ENCODE measurements at regions not wholly inside any gene's neighbourhood (a gene's known extent, or its start where the extent isn't known, plus 50 kb on each side); places are given as distances from the start of the nearest gene placed in this dataset.

DNA sequence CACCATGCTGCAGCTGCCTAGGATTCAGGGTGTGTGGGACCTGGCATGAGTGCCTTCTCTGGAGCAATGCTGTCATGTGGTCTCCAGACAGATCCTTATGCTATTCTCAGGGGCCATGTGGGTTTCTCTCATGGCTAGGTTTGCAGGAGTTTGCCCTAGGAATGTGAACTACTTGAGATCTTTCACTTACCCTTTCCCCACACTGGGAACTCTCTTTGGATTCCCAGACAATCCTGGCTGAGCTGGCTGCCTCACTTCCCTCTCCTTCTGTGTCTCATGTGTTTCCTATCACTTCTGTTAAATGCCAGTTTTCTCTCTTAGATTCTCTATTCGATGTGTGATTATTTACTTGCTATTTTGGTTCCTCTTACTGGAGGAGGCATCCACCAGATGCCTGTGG, 270.2 kb upstream of the RASA1 start:
- Histone ChIP-seq H3K27me3 (ENCODE audit: insufficient read depth, low read depth, low read length) (no peaks in the 10 kb centered on the region), H3K9me2 (ENCODE audit: insufficient read depth, low read length) (no peaks in the 10 kb centered on the region), H3K79me2 (replicated peaks; ENCODE audit: insufficient read depth, low read length) (no peaks in the 10 kb centered on the region), H3F3A (ENCODE audit: insufficient read depth, low read length, poor library complexity, severe bottlenecking) (no peaks in the 10 kb centered on the region), H3K36me3 (ENCODE audit: insufficient read depth, low read length) (no peaks in the 10 kb centered on the region), H3K9me3 (ENCODE audit: low read length) (no peaks in the 10 kb centered on the region), H3K4me2 (ENCODE audit: low read length) (no peak overlapping the region), H3K4me3 (ENCODE audit: low read length) (no peak overlapping the region), H3K27ac (ENCODE audit: low read length) (no peak overlapping the region), H4K20me1 (ENCODE audit: insufficient read depth) (no peaks in the 10 kb centered on the region), H2AFZ (ENCODE audit: low read depth, low read length) (no peak overlapping the region), H3K9ac (ENCODE audit: low read length) (no peak overlapping the region)
- TF ChIP-seq EP300 (conservative IDR thresholded peaks at IDR 0.05; ENCODE audit: poor library complexity, severe bottlenecking) (no peak), TAF1 (IDR thresholded peaks at IDR 0.05; ENCODE audit: low read depth) (no peak), MXI1 (conservative IDR thresholded peaks at IDR 0.05; ENCODE audit: poor library complexity, severe bottlenecking) (no peak), POLR2AphosphoS5 (IDR thresholded peaks at IDR 0.05) (no peak), RAD21 (conservative IDR thresholded peaks at IDR 0.05) (no peak), EZH2 (IDR thresholded peaks at IDR 0.05; ENCODE audit: borderline replicate concordance, insufficient read depth, low read length, poor library complexity, severe bottlenecking) (no peak), SMC3 (conservative IDR thresholded peaks at IDR 0.05; ENCODE audit: poor library complexity) (no peak)
- TF ChIP-seq, protein P1, sequence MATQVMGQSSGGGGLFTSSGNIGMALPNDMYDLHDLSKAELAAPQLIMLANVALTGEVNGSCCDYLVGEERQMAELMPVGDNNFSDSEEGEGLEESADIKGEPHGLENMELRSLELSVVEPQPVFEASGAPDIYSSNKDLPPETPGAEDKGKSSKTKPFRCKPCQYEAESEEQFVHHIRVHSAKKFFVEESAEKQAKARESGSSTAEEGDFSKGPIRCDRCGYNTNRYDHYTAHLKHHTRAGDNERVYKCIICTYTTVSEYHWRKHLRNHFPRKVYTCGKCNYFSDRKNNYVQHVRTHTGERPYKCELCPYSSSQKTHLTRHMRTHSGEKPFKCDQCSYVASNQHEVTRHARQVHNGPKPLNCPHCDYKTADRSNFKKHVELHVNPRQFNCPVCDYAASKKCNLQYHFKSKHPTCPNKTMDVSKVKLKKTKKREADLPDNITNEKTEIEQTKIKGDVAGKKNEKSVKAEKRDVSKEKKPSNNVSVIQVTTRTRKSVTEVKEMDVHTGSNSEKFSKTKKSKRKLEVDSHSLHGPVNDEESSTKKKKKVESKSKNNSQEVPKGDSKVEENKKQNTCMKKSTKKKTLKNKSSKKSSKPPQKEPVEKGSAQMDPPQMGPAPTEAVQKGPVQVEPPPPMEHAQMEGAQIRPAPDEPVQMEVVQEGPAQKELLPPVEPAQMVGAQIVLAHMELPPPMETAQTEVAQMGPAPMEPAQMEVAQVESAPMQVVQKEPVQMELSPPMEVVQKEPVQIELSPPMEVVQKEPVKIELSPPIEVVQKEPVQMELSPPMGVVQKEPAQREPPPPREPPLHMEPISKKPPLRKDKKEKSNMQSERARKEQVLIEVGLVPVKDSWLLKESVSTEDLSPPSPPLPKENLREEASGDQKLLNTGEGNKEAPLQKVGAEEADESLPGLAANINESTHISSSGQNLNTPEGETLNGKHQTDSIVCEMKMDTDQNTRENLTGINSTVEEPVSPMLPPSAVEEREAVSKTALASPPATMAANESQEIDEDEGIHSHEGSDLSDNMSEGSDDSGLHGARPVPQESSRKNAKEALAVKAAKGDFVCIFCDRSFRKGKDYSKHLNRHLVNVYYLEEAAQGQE (IDR thresholded peaks at IDR 0.05; ENCODE audit: borderline replicate concordance): no peak
- TF ChIP-seq, protein P2, sequence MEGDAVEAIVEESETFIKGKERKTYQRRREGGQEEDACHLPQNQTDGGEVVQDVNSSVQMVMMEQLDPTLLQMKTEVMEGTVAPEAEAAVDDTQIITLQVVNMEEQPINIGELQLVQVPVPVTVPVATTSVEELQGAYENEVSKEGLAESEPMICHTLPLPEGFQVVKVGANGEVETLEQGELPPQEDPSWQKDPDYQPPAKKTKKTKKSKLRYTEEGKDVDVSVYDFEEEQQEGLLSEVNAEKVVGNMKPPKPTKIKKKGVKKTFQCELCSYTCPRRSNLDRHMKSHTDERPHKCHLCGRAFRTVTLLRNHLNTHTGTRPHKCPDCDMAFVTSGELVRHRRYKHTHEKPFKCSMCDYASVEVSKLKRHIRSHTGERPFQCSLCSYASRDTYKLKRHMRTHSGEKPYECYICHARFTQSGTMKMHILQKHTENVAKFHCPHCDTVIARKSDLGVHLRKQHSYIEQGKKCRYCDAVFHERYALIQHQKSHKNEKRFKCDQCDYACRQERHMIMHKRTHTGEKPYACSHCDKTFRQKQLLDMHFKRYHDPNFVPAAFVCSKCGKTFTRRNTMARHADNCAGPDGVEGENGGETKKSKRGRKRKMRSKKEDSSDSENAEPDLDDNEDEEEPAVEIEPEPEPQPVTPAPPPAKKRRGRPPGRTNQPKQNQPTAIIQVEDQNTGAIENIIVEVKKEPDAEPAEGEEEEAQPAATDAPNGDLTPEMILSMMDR (IDR thresholded peaks at IDR 0.05; ENCODE audit: poor library complexity, severe bottlenecking): no peak

DNA sequence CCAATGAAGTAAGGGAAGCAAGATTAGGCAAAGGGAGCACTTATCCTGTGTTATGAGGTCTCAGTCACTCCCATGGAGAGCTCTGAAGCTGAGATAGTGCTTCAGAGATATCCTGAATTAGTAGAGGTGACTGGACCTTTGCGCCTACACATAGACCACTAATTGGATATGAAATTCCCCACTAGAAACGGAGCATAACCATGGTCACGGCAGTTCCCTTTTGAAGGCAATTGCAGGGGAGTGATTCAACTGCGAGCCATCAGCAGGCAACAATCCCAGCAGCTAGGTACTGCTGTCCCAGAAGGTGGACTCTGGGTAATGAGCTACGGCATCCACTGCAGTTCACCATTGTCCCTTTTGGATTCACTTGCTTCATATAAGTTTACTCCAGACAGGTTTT, 267.7 kb upstream of the RASA1 start:
- H4K20me1 ChIP-seq (ENCODE audit: insufficient read depth): no peaks in the 10 kb centered on the region
- no peaks in the 10 kb centered on the region for H3K79me2 ChIP-seq (replicated peaks; ENCODE audit: insufficient read depth, low read length)
- no peaks in the 10 kb centered on the region for H3F3A ChIP-seq (ENCODE audit: insufficient read depth, low read length, poor library complexity, severe bottlenecking)
- no peak overlapping the region for H3K4me2 ChIP-seq (ENCODE audit: low read length)
- H3K27me3 ChIP-seq (ENCODE audit: insufficient read depth, low read depth, low read length): no peaks in the 10 kb centered on the region
- no peaks in the 10 kb centered on the region for H3K9me2 ChIP-seq (ENCODE audit: insufficient read depth, low read length)
- H3K27ac ChIP-seq (ENCODE audit: low read length): no peak overlapping the region
- no peak overlapping the region for H3K9ac ChIP-seq (ENCODE audit: low read length)
- TF ChIP-seq, protein P2 (IDR thresholded peaks at IDR 0.05; ENCODE audit: poor library complexity, severe bottlenecking): no peak
- TF ChIP-seq SMC3 (conservative IDR thresholded peaks at IDR 0.05; ENCODE audit: poor library complexity): no peak
- TF ChIP-seq TAF1 (IDR thresholded peaks at IDR 0.05; ENCODE audit: low read depth): no peak
- TF ChIP-seq, protein P1 (IDR thresholded peaks at IDR 0.05; ENCODE audit: borderline replicate concordance): no peak
- no peak for TF ChIP-seq EZH2 (IDR thresholded peaks at IDR 0.05; ENCODE audit: borderline replicate concordance, insufficient read depth, low read length, poor library complexity, severe bottlenecking)
- no peak for TF ChIP-seq POLR2AphosphoS5 (IDR thresholded peaks at IDR 0.05)
- TF ChIP-seq MXI1 (conservative IDR thresholded peaks at IDR 0.05; ENCODE audit: poor library complexity, severe bottlenecking): no peak
- no peak for TF ChIP-seq EP300 (conservative IDR thresholded peaks at IDR 0.05; ENCODE audit: poor library complexity, severe bottlenecking)
- TF ChIP-seq RAD21 (conservative IDR thresholded peaks at IDR 0.05): no peak
- no peaks in the 10 kb centered on the region for H3K36me3 ChIP-seq (ENCODE audit: insufficient read depth, low read length)
- H2AFZ ChIP-seq (ENCODE audit: low read depth, low read length): no peak overlapping the region
- H3K9me3 ChIP-seq (ENCODE audit: low read length): no peaks in the 10 kb centered on the region
- no peak overlapping the region for H3K4me3 ChIP-seq (ENCODE audit: low read length)

Data from neural cell (in vitro differentiated cells).